Fibroblast of lung (primary cell): ENCODE measurements at regions not wholly inside any gene's neighbourhood (a gene's known extent, or its start where the extent isn't known, plus 50 kb on each side); places are given as distances from the start of the nearest gene placed in this dataset.

Experiments
- DNase-seq, 2 donors: peaks; one replicate each; pipeline versions ENCODE4 v3.0.0 to v3.0.0-alpha.2; 2010; ENCODE audit warnings: low read depth in 2 of 2
- H2AFZ ChIP-seq: 2 replicates; pipeline ENCODE4 v1.5.1; 2012; ENCODE audit warnings: low read length, control low read depth, inconsistent platforms
- H3K27ac ChIP-seq: 2 replicates; pipeline ENCODE4 v1.5.1; 2011; ENCODE audit warnings: low read length, control low read depth; ENCODE audit not compliant: insufficient read depth
- H3K27me3 ChIP-seq: 2 replicates; pipeline ENCODE4 v1.5.1; 2011; ENCODE audit warnings: mild to moderate bottlenecking, low read length; ENCODE audit not compliant: control insufficient read depth, insufficient read depth
- H3K36me3 ChIP-seq: 2 replicates; pipeline ENCODE4 v1.5.1; 2011; ENCODE audit warnings: low read length; ENCODE audit not compliant: control insufficient read depth, insufficient read depth
- H3K4me1 ChIP-seq: 2 replicates; pipeline ENCODE4 v1.5.1; 2011; ENCODE audit warnings: low read length; ENCODE audit not compliant: control insufficient read depth, insufficient read depth; ENCODE audit errors: extremely low read depth
- H3K4me2 ChIP-seq: 2 replicates; pipeline ENCODE4 v1.5.1; 2011; ENCODE audit warnings: low read length, control low read depth; ENCODE audit not compliant: insufficient read depth; ENCODE audit errors: extremely low read depth
- H3K4me3 ChIP-seq, 4 experiments: fragments of 200-600 bp in 1 of 4; sonication (generic) in 1 of 4; replicated peaks in 1 of 4; 2 replicates each; pipeline ENCODE4 v1.5.1; 2011 to 2016; ENCODE audit warnings: low read length in 4 of 4, low read depth in 3 of 4, mild to moderate bottlenecking in 3 of 4, control low read depth in 2 of 4, inconsistent platforms in 1 of 4, mixed read lengths in 1 of 4; ENCODE audit not compliant: insufficient read depth in 1 of 4; ENCODE audit errors: control extremely low read depth in 1 of 4
- H3K79me2 ChIP-seq: 2 replicates; pipeline ENCODE4 v1.5.1; 2012; ENCODE audit warnings: mild to moderate bottlenecking, low read length, inconsistent platforms; ENCODE audit not compliant: control insufficient read depth, insufficient read depth
- H3K9ac ChIP-seq: 2 replicates; pipeline ENCODE4 v1.5.1; 2011; ENCODE audit warnings: mild to moderate bottlenecking, low read length, control low read depth; ENCODE audit not compliant: insufficient read depth
- H3K9me3 ChIP-seq: 2 replicates; pipeline ENCODE4 v1.5.1; 2012; ENCODE audit warnings: low read depth, low read length; ENCODE audit not compliant: control insufficient read depth, insufficient read depth
- H4K20me1 ChIP-seq: 2 replicates; pipeline ENCODE4 v1.5.1; 2011; ENCODE audit warnings: low read length; ENCODE audit not compliant: control insufficient read depth, insufficient read depth; ENCODE audit errors: extremely low read depth
- CTCF ChIP-seq, 2 donors: IDR thresholded peaks in 1 of 2; conservative IDR thresholded peaks in 1 of 2; 1 replicate in 1 of 2; 2 replicates in 1 of 2; pipeline ENCODE4 v1.5.1; 2011 to 2012; ENCODE audit warnings: low read length in 2 of 2, control low read depth in 1 of 2, inconsistent platforms in 1 of 2, low read depth in 1 of 2, mild to moderate bottlenecking in 1 of 2
- EZH2 ChIP-seq: IDR thresholded peaks from 2 replicates; pipeline ENCODE4 v1.5.1; 2012; ENCODE audit warnings: low read length, control low read depth, mild to moderate bottlenecking; ENCODE audit errors: missing control alignments

- Histone ChIP-seq H3K79me2 (no peaks in the 10 kb centered on the region), H3K9ac (no peak overlapping the region), H3K4me2 (no peak overlapping the region), H2AFZ (no peak overlapping the region), H4K20me1 (no peaks in the 10 kb centered on the region), H3K4me3 (no peak overlapping the region), H3K36me3 (no peaks in the 10 kb centered on the region), H3K27ac (no peak overlapping the region), H3K9me3 (no peaks in the 10 kb centered on the region), H3K27me3 (no peaks in the 10 kb centered on the region), H3K4me1 (no peaks in the 10 kb centered on the region)
- DNase-seq, result no peak
- no peak for TF ChIP-seq CTCF (conservative IDR thresholded peaks at IDR 0.05 in 1 of 2, IDR thresholded peaks at IDR 0.05 in 1 of 2; ENCODE audit: low read depth in 1 of 2, low read length in 2 of 2)
- TF ChIP-seq EZH2, result no peak
These were observed 468.0 kb upstream of the POU3F2 start for GRCh38 chr6:98366371-98366770.

- Histone ChIP-seq H3K36me3 (no peaks in the 10 kb centered on the region), H2AFZ (no peak overlapping the region), H3K4me2 (no peak overlapping the region), H3K9me3 (no peaks in the 10 kb centered on the region), H3K9ac (no peak overlapping the region), H3K4me3 (no peak overlapping the region), H3K27ac (no peak overlapping the region), H3K4me1 (no peaks in the 10 kb centered on the region), H4K20me1 (no peaks in the 10 kb centered on the region), H3K27me3 (no peaks in the 10 kb centered on the region), H3K79me2 (no peaks in the 10 kb centered on the region)
- no peak for DNase-seq
- TF ChIP-seq EZH2 (no peak), CTCF (conservative IDR thresholded peaks at IDR 0.05 in 1 of 2, IDR thresholded peaks at IDR 0.05 in 1 of 2; ENCODE audit: low read depth in 1 of 2, low read length in 2 of 2) (no peak)
These were observed 453.8 kb upstream of the POU3F2 start for GRCh38 chr6:98380589-98380988.

GRCh38 chr6:98382246-98382645 is 452.1 kb upstream of the POU3F2 start:
- Histone ChIP-seq H3K9me3 (no peaks in the 10 kb centered on the region), H3K36me3 (no peaks in the 10 kb centered on the region), H3K27ac (no peak overlapping the region), H3K4me3 (no peak overlapping the region), H3K9ac (no peak overlapping the region), H3K4me2 (no peak overlapping the region), H3K27me3 (no peaks in the 10 kb centered on the region), H3K79me2 (no peaks in the 10 kb centered on the region), H2AFZ (no peak overlapping the region), H4K20me1 (no peaks in the 10 kb centered on the region), H3K4me1 (no peaks in the 10 kb centered on the region)
- no peak for DNase-seq
- TF ChIP-seq CTCF (conservative IDR thresholded peaks at IDR 0.05 in 1 of 2, IDR thresholded peaks at IDR 0.05 in 1 of 2; ENCODE audit: low read depth in 1 of 2, low read length in 2 of 2) (no peak), EZH2 (no peak)
